Activated CD4-positive, alpha-beta T cell treated with anti-CD3 and anti-CD28 coated beads for 1 hour (primary cell): ENCODE measurements at regions not wholly inside any gene's neighbourhood (a gene's known extent, or its start where the extent isn't known, plus 50 kb on each side); places are given as distances from the start of the nearest gene placed in this dataset.

Experiments used
- DNase-seq: peaks from one replicate; pipeline ENCODE4 v3.0.0-alpha.2; 2020

GRCh38 chr11:69977951-69978350 lies 100.2 kb upstream of the ANO1 start:
- no peak for DNase-seq

GRCh38 chr11:69978841-69979614 lies 99.1 kb upstream of the ANO1 start:
- no peak for DNase-seq

GRCh38 chr11:69979632-69980031 lies 98.5 kb upstream of the ANO1 start:
- DNase-seq, result no peak

- DNase-seq, result no peak
These were observed 96.9 kb upstream of the ANO1 start for GRCh38 chr11:69981119-69981784.

- no peak for DNase-seq
These were observed 95.2 kb upstream of the ANO1 start for GRCh38 chr11:69982690-69983570.

- DNase-seq, result no peak
These were observed 94.6 kb upstream of the ANO1 start for GRCh38 chr11:69983571-69983877.

GRCh38 chr11:69983897-69984438 lies 94.1 kb upstream of the ANO1 start:
- no peak for DNase-seq

- no peak for DNase-seq
These were observed 93.5 kb upstream of the ANO1 start for GRCh38 chr11:69984457-69985261.

- no peak for DNase-seq
These were observed 92.8 kb upstream of the ANO1 start for GRCh38 chr11:69985331-69985640.

- no peak for DNase-seq
These were observed 92.3 kb upstream of the ANO1 start for GRCh38 chr11:69985641-69986439.

GRCh38 chr11:69986440-69986787 lies 91.7 kb upstream of the ANO1 start:
- no peak for DNase-seq

GRCh38 chr11:69986830-69987229 lies 91.3 kb upstream of the ANO1 start:
- no peak for DNase-seq

GRCh38 chr11:69992026-69992425 lies 86.1 kb upstream of the ANO1 start:
- no peak for DNase-seq

- DNase-seq, result no peak
These were observed 85.0 kb upstream of the ANO1 start for GRCh38 chr11:69992943-69993694.

- no peak for DNase-seq
These were observed 83.3 kb upstream of the ANO1 start for GRCh38 chr11:69994810-69995209.

- DNase-seq, result no peak
These were observed 82.4 kb upstream of the ANO1 start for GRCh38 chr11:69995697-69996096.

- no peak for DNase-seq
These were observed 81.7 kb upstream of the ANO1 start for GRCh38 chr11:69996451-69996850.

- DNase-seq, result no peak
These were observed 80.8 kb upstream of the ANO1 start for GRCh38 chr11:69997352-69997751.

GRCh38 chr11:69999721-70000120 lies 78.4 kb upstream of the ANO1 start:
- DNase-seq, result no peak

- no peak for DNase-seq
These were observed 77.9 kb upstream of the ANO1 start for GRCh38 chr11:70000228-70000627.

- no peak for DNase-seq
These were observed 76.9 kb upstream of the ANO1 start for GRCh38 chr11:70001246-70001645.
